Spleen (tissue), 7 donors: ENCODE measurements at regions not wholly inside any gene's neighbourhood (a gene's known extent, or its start where the extent isn't known, plus 50 kb on each side); places are given as distances from the start of the nearest gene placed in this dataset.

Experiments used
- CTCF ChIP-seq, 11 experiments: fragments of 200-600 bp in 7 of 11; fragments of 450-650 bp in 4 of 11; sonication (generic) in 4 of 11; IDR thresholded peaks in 8 of 11; conservative IDR thresholded peaks in 3 of 11; 1 replicate in 7 of 11; 2 replicates in 4 of 11; pipeline versions ENCODE4 v1.4.0 to v1.8.0; 2016 to 2021; ENCODE audit warnings: antibody characterized with exemption in 11 of 11, inconsistent platforms in 4 of 11, mild to moderate bottlenecking in 1 of 11
- POLR2A ChIP-seq, 3 donors: fragments of 450-650 bp; IDR thresholded peaks; one replicate each; pipeline ENCODE4 v1.5.1; 2017; ENCODE audit warnings: antibody characterized with exemption in 3 of 3, mild to moderate bottlenecking in 1 of 3
- donor health status: DM: no; HTN: no; CAD: no; lungs with moderate emphysema.
- donor health status: DM: no; HTN: no; CAD: no.
- donor health status: DM: no; HTN: no; CAD: no.

GRCh38 chr5:109945097-109945678 is 255.5 kb downstream of the MAN2A1 start:
- TF ChIP-seq CTCF (IDR thresholded peaks at IDR 0.05 in 8 of 11, conservative IDR thresholded peaks at IDR 0.05 in 3 of 11), result no peak
- no peak for TF ChIP-seq POLR2A (IDR thresholded peaks at IDR 0.05)
